Panc1 (cell line): ENCODE measurements at regions not wholly inside any gene's neighbourhood (a gene's known extent, or its start where the extent isn't known, plus 50 kb on each side); places are given as distances from the start of the nearest gene placed in this dataset.

Source experiments
- ATAC-seq: fragments of 200-7000 bp; cut with Tn5 transposase; 2 replicates; pipeline ENCODE4 v1.9.1; 2020; ENCODE audit warnings: mild to moderate bottlenecking, moderate library complexity
- BruUV-seq: library from RNA; stranded (reverse); fragments of 400-500 nt; replicated peaks from 2 replicates; lab custom pipeline; 2021; lab: Mats Ljungman, UMichigan
- CTCF ChIA-PET: fragments of 300-600 bp; sonication (Branson Sonifier 250); formaldehyde crosslinking; loops from one replicate; lab custom pipeline; 2022; ENCODE audit warnings: antibody characterized with exemption; lab: Charles Lee
- POLR2A ChIA-PET: fragments of 300-600 bp; sonication (Branson Sonifier 250); formaldehyde crosslinking; loops from one replicate; lab custom pipeline; 2022; ENCODE audit warnings: antibody characterized with exemption; lab: Charles Lee
- DNase-seq: peaks from one replicate; pipeline ENCODE4 v3.0.0-alpha.2; 2010; ENCODE audit warnings: low read depth, low spot score
- H3K27ac ChIP-seq: 2 replicates; pipeline ENCODE4 v1.5.1; 2011; ENCODE audit warnings: mild to moderate bottlenecking, low read length, inconsistent platforms
- H3K27me3 ChIP-seq: fragments of 200-500 bp; sonication (Bioruptor generic); 2 replicates; pipeline ENCODE4 v1.6.0; 2014; ENCODE audit warnings: low read length, inconsistent platforms; ENCODE audit not compliant: control insufficient read depth, insufficient read depth
- H3K36me3 ChIP-seq: fragments of 200-500 bp; sonication (Bioruptor generic); 2 replicates; pipeline ENCODE4 v1.5.1; 2014; ENCODE audit warnings: inconsistent platforms, mild to moderate bottlenecking, low read length, moderate library complexity; ENCODE audit not compliant: control insufficient read depth, insufficient read depth
- H3K4me1 ChIP-seq: 2 replicates; pipeline ENCODE4 v1.5.1; 2011; ENCODE audit warnings: inconsistent platforms, mild to moderate bottlenecking, low read length, moderate library complexity; ENCODE audit not compliant: control insufficient read depth, insufficient read depth
- H3K4me3 ChIP-seq, 2 experiments: 2 replicates each; pipeline ENCODE4 v1.5.1; 2011 to 2012; ENCODE audit warnings: low read depth in 2 of 2, low read length in 2 of 2, mild to moderate bottlenecking in 2 of 2, inconsistent platforms in 1 of 2, moderate library complexity in 1 of 2
- H3K9me3 ChIP-seq: fragments of 200-500 bp; sonication (Bioruptor generic); 2 replicates; pipeline ENCODE4 v1.5.1; 2014; ENCODE audit warnings: low read depth, mild to moderate bottlenecking, inconsistent platforms, low read length, moderate library complexity; ENCODE audit not compliant: control insufficient read depth, insufficient read depth
- CTCF ChIP-seq: fragments of 450-650 bp; IDR thresholded peaks from 2 replicates; pipeline ENCODE4 v1.5.1; 2017; ENCODE audit warnings: mild to moderate bottlenecking
- POLR2AphosphoS5 ChIP-seq: IDR thresholded peaks from 2 replicates; pipeline ENCODE4 v1.6.1; 2012; ENCODE audit warnings: mild to moderate bottlenecking, low read depth, low read length, moderate library complexity
- SIN3A ChIP-seq: IDR thresholded peaks from 2 replicates; pipeline ENCODE4 v1.6.1; 2012; ENCODE audit warnings: low read depth, mild to moderate bottlenecking, low read length, moderate library complexity, borderline replicate concordance; ENCODE audit not compliant: insufficient read depth
- TCF7L2 ChIP-seq: IDR thresholded peaks from 2 replicates; pipeline ENCODE4 v1.6.1; 2011; ENCODE audit warnings: mild to moderate bottlenecking, low read depth, low read length, inconsistent platforms
- in situ Hi-C: cut with HindIII; loops from 2 replicates; pipeline ENCODE4 v1.10.0; 2016; ENCODE audit warnings: low sequenced_read_pairs, low pct_unique_long_range_greater_than_20kb
- intact Hi-C: fragments of 100-400 bp; cut with micrococcal nuclease; formaldehyde crosslinking; loops from one replicate; pipeline ENCODE4 v1.10.0; 2022; ENCODE audit not compliant: unreplicated experiment
- TF ChIP-seq, protein P1 (sequence below), 2 experiments: IDR thresholded peaks; 2 replicates each; pipeline ENCODE4 v1.6.1; 2011 to 2012; ENCODE audit warnings: low read depth in 2 of 2, control low read depth in 1 of 2, low read length in 1 of 2, mild to moderate bottlenecking in 1 of 2, moderate library complexity in 1 of 2; ENCODE audit not compliant: insufficient read depth in 1 of 2

GRCh38 chr2:204425821-204426220 lies 119.5 kb upstream of the PARD3B start:
- Histone ChIP-seq H3K36me3 (no peaks in the 10 kb centered on the region), H3K27ac (no peak overlapping the region), H3K4me3 (no peak overlapping the region), H3K4me1 (no peaks in the 10 kb centered on the region), H3K27me3 (no peaks in the 10 kb centered on the region), H3K9me3 (no peaks in the 10 kb centered on the region)
- no TSS peak for BruUV-seq
- in situ Hi-C loops (no loop called here), intact Hi-C loops (no loop called here)
- DNase-seq = no peak
- no peak for ATAC-seq
- TF ChIP-seq, protein P1, sequence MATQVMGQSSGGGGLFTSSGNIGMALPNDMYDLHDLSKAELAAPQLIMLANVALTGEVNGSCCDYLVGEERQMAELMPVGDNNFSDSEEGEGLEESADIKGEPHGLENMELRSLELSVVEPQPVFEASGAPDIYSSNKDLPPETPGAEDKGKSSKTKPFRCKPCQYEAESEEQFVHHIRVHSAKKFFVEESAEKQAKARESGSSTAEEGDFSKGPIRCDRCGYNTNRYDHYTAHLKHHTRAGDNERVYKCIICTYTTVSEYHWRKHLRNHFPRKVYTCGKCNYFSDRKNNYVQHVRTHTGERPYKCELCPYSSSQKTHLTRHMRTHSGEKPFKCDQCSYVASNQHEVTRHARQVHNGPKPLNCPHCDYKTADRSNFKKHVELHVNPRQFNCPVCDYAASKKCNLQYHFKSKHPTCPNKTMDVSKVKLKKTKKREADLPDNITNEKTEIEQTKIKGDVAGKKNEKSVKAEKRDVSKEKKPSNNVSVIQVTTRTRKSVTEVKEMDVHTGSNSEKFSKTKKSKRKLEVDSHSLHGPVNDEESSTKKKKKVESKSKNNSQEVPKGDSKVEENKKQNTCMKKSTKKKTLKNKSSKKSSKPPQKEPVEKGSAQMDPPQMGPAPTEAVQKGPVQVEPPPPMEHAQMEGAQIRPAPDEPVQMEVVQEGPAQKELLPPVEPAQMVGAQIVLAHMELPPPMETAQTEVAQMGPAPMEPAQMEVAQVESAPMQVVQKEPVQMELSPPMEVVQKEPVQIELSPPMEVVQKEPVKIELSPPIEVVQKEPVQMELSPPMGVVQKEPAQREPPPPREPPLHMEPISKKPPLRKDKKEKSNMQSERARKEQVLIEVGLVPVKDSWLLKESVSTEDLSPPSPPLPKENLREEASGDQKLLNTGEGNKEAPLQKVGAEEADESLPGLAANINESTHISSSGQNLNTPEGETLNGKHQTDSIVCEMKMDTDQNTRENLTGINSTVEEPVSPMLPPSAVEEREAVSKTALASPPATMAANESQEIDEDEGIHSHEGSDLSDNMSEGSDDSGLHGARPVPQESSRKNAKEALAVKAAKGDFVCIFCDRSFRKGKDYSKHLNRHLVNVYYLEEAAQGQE (IDR thresholded peaks at IDR 0.05; ENCODE audit: insufficient read depth in 1 of 2, low read depth in 2 of 2, low read length in 1 of 2) = no peak
- TF ChIP-seq POLR2AphosphoS5 (no peak), TCF7L2 (no peak), SIN3A (no peak), CTCF (no peak)
- CTCF ChIA-PET = no interaction called here
- POLR2A ChIA-PET = no interaction called here

GRCh38 chr2:204428675-204429074 lies 116.6 kb upstream of the PARD3B start:
- no peak for DNase-seq
- intact Hi-C loops = no loop called here
- H3K4me3 ChIP-seq = no peak overlapping the region
- POLR2A ChIA-PET = no interaction called here
- no peaks in the 10 kb centered on the region for H3K36me3 ChIP-seq
- no peaks in the 10 kb centered on the region for H3K4me1 ChIP-seq
- TF ChIP-seq SIN3A = no peak
- no peak for TF ChIP-seq POLR2AphosphoS5
- TF ChIP-seq, protein P1 (IDR thresholded peaks at IDR 0.05; ENCODE audit: insufficient read depth in 1 of 2, low read depth in 2 of 2, low read length in 1 of 2) = no peak
- TF ChIP-seq CTCF = no peak
- TF ChIP-seq TCF7L2 = no peak
- CTCF ChIA-PET = interaction anchor here (1.2 kb wide), 1 partner anchor 104 kb away, joined by 3 read pairs; no protein-coding TSS in a partner anchor
- no peak overlapping the region for H3K27ac ChIP-seq
- no TSS peak for BruUV-seq
- H3K27me3 ChIP-seq = no peaks in the 10 kb centered on the region
- no peak for ATAC-seq
- H3K9me3 ChIP-seq = no peaks in the 10 kb centered on the region
- in situ Hi-C loops = no loop called here
